Ovary (tissue), 7 donors: ENCODE measurements at regions not wholly inside any gene's neighbourhood (a gene's known extent, or its start where the extent isn't known, plus 50 kb on each side); places are given as distances from the start of the nearest gene placed in this dataset.

Experiments used
- DNase-seq, 5 donors: peaks; one replicate each; pipeline ENCODE4 v3.0.0-alpha.2; 2019 to 2020
- H3K27ac ChIP-seq, 2 donors: fragments of 200-600 bp; one replicate each; pipeline versions ENCODE4 v1.5.1 to v1.8.0; 2019 to 2022
- H3K27me3 ChIP-seq: fragments of 200-600 bp; one replicate; pipeline ENCODE4 v1.8.0; 2022
- H3K36me3 ChIP-seq: fragments of 200-600 bp; sonication (generic); one replicate; pipeline ENCODE4 v1.5.1; 2019
- H3K4me1 ChIP-seq: one replicate; pipeline ENCODE4 v1.8.1; 2013; ENCODE audit warnings: mild to moderate bottlenecking, moderate library complexity; ENCODE audit not compliant: insufficient read depth
- H3K4me3 ChIP-seq: fragments of 200-600 bp; sonication (generic); one replicate; pipeline ENCODE4 v1.5.1; 2017
- H3K9me3 ChIP-seq, 2 donors: fragments of 200-600 bp in 1 of 2; sonication (generic) in 1 of 2; one replicate each; pipeline versions ENCODE4 v1.5.1 to v1.8.1; 2013 to 2019; ENCODE audit warnings: mild to moderate bottlenecking in 1 of 2, moderate library complexity in 1 of 2
- CTCF ChIP-seq, 3 donors: fragments of 450-650 bp in 2 of 3; fragments of 200-600 bp in 1 of 3; IDR thresholded peaks; one replicate each; pipeline versions ENCODE4 v1.5.1 to v1.8.0; 2016 to 2022; ENCODE audit warnings: antibody characterized with exemption in 3 of 3, mild to moderate bottlenecking in 1 of 3
- EP300 ChIP-seq: sonication (generic); formaldehyde crosslinking; IDR thresholded peaks from one replicate; pipeline ENCODE4 v1.6.1; 2017; ENCODE audit warnings: antibody characterized with exemption
- POLR2A ChIP-seq: fragments of 450-650 bp; IDR thresholded peaks from one replicate; pipeline ENCODE4 v1.6.1; 2017; ENCODE audit warnings: antibody characterized with exemption, mild to moderate bottlenecking, moderate library complexity
- WGBS, 3 donors: extraction: QIAGEN DNeasy Blood & Tissue Kit in 1 of 3; methylation state at CpG; one replicate each; pipeline versions ENCODE4 v1.1.5 to v1.1.7; 2013 to 2017; 5-methylcytosine and 5-hydroxymethylcytosine counted together
- intact Hi-C, 4 donors: fragments of 100-400 bp; cut with DNase I; formaldehyde crosslinking; loops; one replicate each; pipeline versions ENCODE4 v1.11.0 to v1.15.1; 2022 to 2023
- donor health status: DM: no; HTN: no; CAD: no; lungs with moderate emphysema.
- donor health status: DM: no; HTN: no; CAD: no.
- donor health status: Bipolar disorder and iron deficiency.
- donor health status: DM: no; HTN: no; CAD: no.
- donor health status: DM: yes; HTN: yes; CAD: no.

DNA sequence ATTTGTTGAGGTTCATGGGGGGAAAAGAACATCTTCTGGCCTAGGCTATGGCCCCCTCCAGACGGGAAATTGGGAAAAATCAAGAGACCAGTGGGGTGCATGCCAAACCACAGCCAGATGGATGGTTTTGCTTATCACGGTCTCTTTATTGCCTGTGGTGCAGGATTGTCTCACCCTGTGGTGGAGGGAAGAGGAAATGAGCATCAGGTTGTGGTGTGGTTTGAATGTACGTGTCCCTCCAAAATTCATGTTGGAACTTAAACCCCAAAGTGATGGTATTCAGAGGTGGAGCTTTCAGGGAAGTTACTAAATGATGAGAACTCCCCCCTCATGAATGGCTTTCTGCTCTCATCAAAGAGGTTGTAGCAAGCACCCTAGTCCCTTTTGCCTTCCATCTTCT is 525.7 kb downstream of the NPHP4 start:
- H3K27me3 ChIP-seq, result no peaks in the 10 kb centered on the region
- no peak overlapping the region for H3K27ac ChIP-seq
- no peaks in the 10 kb centered on the region for H3K4me1 ChIP-seq
- intact Hi-C loops, result no loop called here
- DNase-seq, result no peak
- WGBS, 3 donors, result 37 to 41% (median 40%) methylated on average over 3 of the region's 3 CpGs
- H3K4me3 ChIP-seq, result no peak overlapping the region
- no peaks in the 10 kb centered on the region for H3K36me3 ChIP-seq
- no peak for TF ChIP-seq CTCF (IDR thresholded peaks at IDR 0.05)
- no peak for TF ChIP-seq EP300
- no peak for TF ChIP-seq POLR2A
- no peaks in the 10 kb centered on the region for H3K9me3 ChIP-seq

DNA sequence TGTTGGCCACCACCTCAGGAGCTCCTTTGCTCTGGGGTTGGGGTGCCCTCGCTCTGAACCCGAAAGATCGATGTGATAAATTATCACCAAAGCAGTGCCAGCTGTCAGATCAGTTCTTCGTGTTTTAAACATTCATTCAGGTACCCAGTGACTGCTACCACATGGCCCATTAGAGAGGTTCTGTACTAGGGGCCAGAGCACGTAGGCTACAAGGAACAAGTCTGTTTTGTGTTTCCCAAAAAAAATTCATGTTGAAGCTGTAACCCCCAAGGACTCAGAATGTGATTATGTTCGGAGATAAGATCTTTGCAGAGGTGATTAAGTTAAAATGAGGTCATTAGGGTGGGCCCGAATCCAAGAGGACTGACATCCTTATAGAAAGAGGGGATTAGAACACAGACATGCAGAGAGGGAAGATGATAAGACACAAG is 526.9 kb downstream of the NPHP4 start:
- intact Hi-C loops, result no loop called here
- DNase-seq, result no peak
- H3K27me3 ChIP-seq, result no peaks in the 10 kb centered on the region
- no peaks in the 10 kb centered on the region for H3K36me3 ChIP-seq
- 58 to 70% (median 65%) methylated on average over 7 of the region's 7 CpGs for WGBS, 3 donors
- no peaks in the 10 kb centered on the region for H3K9me3 ChIP-seq
- TF ChIP-seq EP300, result no peak
- TF ChIP-seq POLR2A, result no peak
- TF ChIP-seq CTCF (IDR thresholded peaks at IDR 0.05), result no peak
- H3K27ac ChIP-seq, result no peak overlapping the region
- H3K4me3 ChIP-seq, result no peak overlapping the region
- no peaks in the 10 kb centered on the region for H3K4me1 ChIP-seq

- H3K36me3 ChIP-seq, result no peaks in the 10 kb centered on the region
- no peaks in the 10 kb centered on the region for H3K27me3 ChIP-seq
- intact Hi-C loops, result no loop called here
- no peak overlapping the region for H3K4me3 ChIP-seq
- WGBS, 3 donors, result 71 to 80% (median 73%) methylated on average over 11 of the region's 11 CpGs
- TF ChIP-seq EP300 (no peak), CTCF (IDR thresholded peaks at IDR 0.05) (no peak), POLR2A (no peak)
- no peaks in the 10 kb centered on the region for H3K9me3 ChIP-seq
- no peak overlapping the region for H3K27ac ChIP-seq
- no peak for DNase-seq
- H3K4me1 ChIP-seq, result no peaks in the 10 kb centered on the region
These were observed 527.9 kb downstream of the NPHP4 start for GRCh38 chr1:5464366-5464765.

- intact Hi-C loops, result no loop called here
- WGBS, 3 donors, result 66 to 84% (median 72%) methylated on average over 5 of the region's 5 CpGs
- Histone ChIP-seq H3K9me3 (no peaks in the 10 kb centered on the region), H3K4me1 (no peaks in the 10 kb centered on the region), H3K27me3 (no peaks in the 10 kb centered on the region), H3K27ac (no peak overlapping the region), H3K36me3 (no peaks in the 10 kb centered on the region), H3K4me3 (no peak overlapping the region)
- no peak for DNase-seq
- TF ChIP-seq EP300 (no peak), POLR2A (no peak), CTCF (IDR thresholded peaks at IDR 0.05) (no peak)
These were observed 531.3 kb downstream of the NPHP4 start for GRCh38 chr1:5460974-5461373.
